ENCODE measurements at regions not wholly inside any gene's neighbourhood (a gene's known extent, or its start where the extent isn't known, plus 50 kb on each side); places are given as distances from the start of the nearest gene placed in this dataset.

GRCh38 chr7:86954971-86955370 lies 104.5 kb downstream of the ELAPOR2 start:
- Mint-ChIP-seq H3K4me1 (ENCODE audit: low read depth) (peaks cover 3% of the 10 kb centered on the region), H3K4me3 (no peak overlapping the region), H3K27ac (no peak overlapping the region), H3K9me3 (peaks cover 2% of the 10 kb centered on the region), H3K27me3 (ENCODE audit: low read depth) (peaks cover 3% of the 10 kb centered on the region), H3K36me3 (ENCODE audit: low read depth) (peaks cover 3% of the 10 kb centered on the region)
- intact Hi-C loops (cut with micrococcal nuclease): no loop called here
- CTCF ChIA-PET: no interaction called here
- no peak for DNase-seq

- DNase-seq: no peak
- H3K27ac Mint-ChIP-seq: no peak overlapping the region
- peaks cover 3% of the 10 kb centered on the region for H3K4me1 Mint-ChIP-seq (ENCODE audit: low read depth)
- intact Hi-C loops (cut with micrococcal nuclease): loop anchor here (2.0 kb wide), 1 partner anchor 23 kb away; no protein-coding TSS in a partner anchor
- H3K4me3 Mint-ChIP-seq: no peak overlapping the region
- no peaks in the 10 kb centered on the region for H3K36me3 Mint-ChIP-seq (ENCODE audit: low read depth)
- H3K27me3 Mint-ChIP-seq (ENCODE audit: low read depth): no peaks in the 10 kb centered on the region
- CTCF ChIA-PET: no interaction called here
- no peaks in the 10 kb centered on the region for H3K9me3 Mint-ChIP-seq
Observed at GRCh38 chr7:86953653-86954336, 105.7 kb downstream of the ELAPOR2 start.

- intact Hi-C loops (cut with micrococcal nuclease): loop anchor here (2.0 kb wide), 1 partner anchor 24 kb away; no protein-coding TSS in a partner anchor
- no peak for DNase-seq
- CTCF ChIA-PET: no interaction called here
- H3K36me3 Mint-ChIP-seq (ENCODE audit: low read depth): no peaks in the 10 kb centered on the region
- no peaks in the 10 kb centered on the region for H3K27me3 Mint-ChIP-seq (ENCODE audit: low read depth)
- H3K4me1 Mint-ChIP-seq (ENCODE audit: low read depth): peaks cover 3% of the 10 kb centered on the region
- no peak overlapping the region for H3K4me3 Mint-ChIP-seq
- H3K27ac Mint-ChIP-seq: no peak overlapping the region
- no peaks in the 10 kb centered on the region for H3K9me3 Mint-ChIP-seq
Observed at GRCh38 chr7:86953219-86953618, 106.2 kb downstream of the ELAPOR2 start.

- no peak for DNase-seq
- intact Hi-C loops (cut with micrococcal nuclease): loop anchor here (2.0 kb wide), 1 partner anchor 25 kb away; no protein-coding TSS in a partner anchor
- Mint-ChIP-seq H3K27ac (no peak overlapping the region), H3K4me1 (ENCODE audit: low read depth) (peaks cover 3% of the 10 kb centered on the region), H3K4me3 (no peak overlapping the region), H3K9me3 (no peaks in the 10 kb centered on the region), H3K36me3 (ENCODE audit: low read depth) (no peaks in the 10 kb centered on the region), H3K27me3 (ENCODE audit: low read depth) (no peaks in the 10 kb centered on the region)
- CTCF ChIA-PET: no interaction called here
Observed at GRCh38 chr7:86951895-86952294, 107.6 kb downstream of the ELAPOR2 start.

- H3K27me3 Mint-ChIP-seq (ENCODE audit: low read depth): no peaks in the 10 kb centered on the region
- no peaks in the 10 kb centered on the region for H3K36me3 Mint-ChIP-seq (ENCODE audit: low read depth)
- intact Hi-C loops (cut with micrococcal nuclease): no loop called here
- no peaks in the 10 kb centered on the region for H3K9me3 Mint-ChIP-seq
- no peak overlapping the region for H3K4me3 Mint-ChIP-seq
- no peak for DNase-seq
- no peak overlapping the region for H3K27ac Mint-ChIP-seq
- H3K4me1 Mint-ChIP-seq (ENCODE audit: low read depth): peaks cover 3% of the 10 kb centered on the region
- CTCF ChIA-PET: interaction anchor here (0.7 to 2.3 kb wide), 5 partner anchors 8 to 199 kb away, joined by 3 to 6 read pairs (median 3); no protein-coding TSS in a partner anchor
Observed at GRCh38 chr7:86950944-86951343, 108.5 kb downstream of the ELAPOR2 start.

GRCh38 chr7:86950360-86950759 lies 109.1 kb downstream of the ELAPOR2 start:
- H3K4me1 Mint-ChIP-seq (ENCODE audit: low read depth): no peaks in the 10 kb centered on the region
- CTCF ChIA-PET: interaction anchor here (0.6 to 2.3 kb wide), 9 partner anchors 9 to 286 kb away, joined by 3 to 6 read pairs (median 3); no protein-coding TSS in a partner anchor
- H3K36me3 Mint-ChIP-seq (ENCODE audit: low read depth): no peaks in the 10 kb centered on the region
- H3K9me3 Mint-ChIP-seq: no peaks in the 10 kb centered on the region
- intact Hi-C loops (cut with micrococcal nuclease): no loop called here
- no peaks in the 10 kb centered on the region for H3K27me3 Mint-ChIP-seq (ENCODE audit: low read depth)
- peak; percentile 12 for DNase-seq
- no peak overlapping the region for H3K27ac Mint-ChIP-seq
- H3K4me3 Mint-ChIP-seq: no peak overlapping the region

GRCh38 chr7:86949779-86950260 lies 109.6 kb downstream of the ELAPOR2 start:
- H3K27me3 Mint-ChIP-seq (ENCODE audit: low read depth): no peaks in the 10 kb centered on the region
- CTCF ChIA-PET: interaction anchor here (0.6 to 2.3 kb wide), 9 partner anchors 9 to 287 kb away, joined by 3 to 6 read pairs (median 3); no protein-coding TSS in a partner anchor
- H3K4me3 Mint-ChIP-seq: no peak overlapping the region
- no peaks in the 10 kb centered on the region for H3K4me1 Mint-ChIP-seq (ENCODE audit: low read depth)
- intact Hi-C loops (cut with micrococcal nuclease): no loop called here
- H3K36me3 Mint-ChIP-seq (ENCODE audit: low read depth): no peaks in the 10 kb centered on the region
- no peak overlapping the region for H3K27ac Mint-ChIP-seq
- H3K9me3 Mint-ChIP-seq: no peaks in the 10 kb centered on the region
- no peak for DNase-seq

- Mint-ChIP-seq H3K4me1 (ENCODE audit: low read depth) (no peaks in the 10 kb centered on the region), H3K9me3 (no peaks in the 10 kb centered on the region), H3K4me3 (no peak overlapping the region), H3K27me3 (ENCODE audit: low read depth) (no peaks in the 10 kb centered on the region), H3K36me3 (ENCODE audit: low read depth) (no peaks in the 10 kb centered on the region), H3K27ac (no peak overlapping the region)
- CTCF ChIA-PET: interaction anchor here (1.0 to 2.3 kb wide), 4 partner anchors 22 to 287 kb away, joined by 3 to 6 read pairs (median 4); no protein-coding TSS in a partner anchor
- intact Hi-C loops (cut with micrococcal nuclease): no loop called here
- no peak for DNase-seq
Observed at GRCh38 chr7:86949052-86949778, 110.2 kb downstream of the ELAPOR2 start.

- CTCF ChIA-PET: interaction anchor here (1.6 to 2.0 kb wide), 2 partner anchors 21 to 110 kb away, joined by 4 to 6 read pairs; no protein-coding TSS in a partner anchor
- intact Hi-C loops (cut with micrococcal nuclease): no loop called here
- Mint-ChIP-seq H3K9me3 (no peaks in the 10 kb centered on the region), H3K4me3 (no peak overlapping the region), H3K36me3 (ENCODE audit: low read depth) (no peaks in the 10 kb centered on the region), H3K4me1 (ENCODE audit: low read depth) (no peaks in the 10 kb centered on the region), H3K27me3 (ENCODE audit: low read depth) (no peaks in the 10 kb centered on the region), H3K27ac (no peak overlapping the region)
- no peak for DNase-seq
Observed at GRCh38 chr7:86947929-86948328, 111.5 kb downstream of the ELAPOR2 start.

GRCh38 chr7:86943447-86943846 lies 116.0 kb downstream of the ELAPOR2 start:
- no peak for DNase-seq
- H3K4me3 Mint-ChIP-seq: no peak overlapping the region
- H3K27me3 Mint-ChIP-seq (ENCODE audit: low read depth): no peaks in the 10 kb centered on the region
- intact Hi-C loops (cut with micrococcal nuclease): no loop called here
- H3K4me1 Mint-ChIP-seq (ENCODE audit: low read depth): no peaks in the 10 kb centered on the region
- no peak overlapping the region for H3K27ac Mint-ChIP-seq
- CTCF ChIA-PET: interaction anchor here (0.9 to 4.0 kb wide), 4 partner anchors 28 to 473 kb away, joined by 3 to 30 read pairs (median 4); no protein-coding TSS in a partner anchor
- H3K9me3 Mint-ChIP-seq: no peaks in the 10 kb centered on the region
- H3K36me3 Mint-ChIP-seq (ENCODE audit: low read depth): no peaks in the 10 kb centered on the region

GRCh38 chr7:86942995-86943394 lies 116.5 kb downstream of the ELAPOR2 start:
- H3K27me3 Mint-ChIP-seq (ENCODE audit: low read depth): no peaks in the 10 kb centered on the region
- H3K9me3 Mint-ChIP-seq: no peaks in the 10 kb centered on the region
- no peak overlapping the region for H3K27ac Mint-ChIP-seq
- DNase-seq: no peak
- CTCF ChIA-PET: interaction anchor here (0.6 to 4.0 kb wide), 5 partner anchors 29 to 473 kb away, joined by 3 to 30 read pairs (median 4); no protein-coding TSS in a partner anchor
- H3K4me3 Mint-ChIP-seq: no peak overlapping the region
- H3K4me1 Mint-ChIP-seq (ENCODE audit: low read depth): no peaks in the 10 kb centered on the region
- intact Hi-C loops (cut with micrococcal nuclease): no loop called here
- H3K36me3 Mint-ChIP-seq (ENCODE audit: low read depth): no peaks in the 10 kb centered on the region

- Mint-ChIP-seq H3K4me1 (ENCODE audit: low read depth) (no peaks in the 10 kb centered on the region), H3K9me3 (no peaks in the 10 kb centered on the region), H3K4me3 (no peak overlapping the region), H3K27me3 (ENCODE audit: low read depth) (no peaks in the 10 kb centered on the region), H3K36me3 (ENCODE audit: low read depth) (no peaks in the 10 kb centered on the region), H3K27ac (no peak overlapping the region)
- intact Hi-C loops (cut with micrococcal nuclease): no loop called here
- DNase-seq: no peak
- CTCF ChIA-PET: interaction anchor here (0.6 to 4.0 kb wide), 5 partner anchors 207 to 504 kb away, joined by 3 to 30 read pairs (median 4); no protein-coding TSS in a partner anchor
Observed at GRCh38 chr7:86942081-86942480, 117.4 kb downstream of the ELAPOR2 start.

All from activated naive CD4-positive, alpha-beta T cell treated with anti-CD3 and anti-CD28 coated beads for 36 hours (primary cell).